ENCODE measurements at regions not wholly inside any gene's neighbourhood (a gene's known extent, or its start where the extent isn't known, plus 50 kb on each side); places are given as distances from the start of the nearest gene placed in this dataset.

GRCh38 chr2:124973396-124973795, 948.3 kb downstream of the CNTNAP5 start:
- H3K27ac Mint-ChIP-seq, result no peak overlapping the region
- no peak overlapping the region for H3K4me3 ChIP-seq (replicated peaks in 1 of 3; ENCODE audit: low read depth in 2 of 3, low read length in 3 of 3)
- TF ChIP-seq CTCF (IDR thresholded peaks at IDR 0.05), result no peak
- no peaks in the 10 kb centered on the region for H3K4me1 Mint-ChIP-seq
- H3K27ac ChIP-seq (ENCODE audit: low read depth in 1 of 2, low read length in 2 of 2), result no peak overlapping the region
- no CpG with 5 or more reads among the region's 1 CpG for WGBS (ENCODE audit: insufficient coverage)
- no peak overlapping the region for H3K4me3 Mint-ChIP-seq
- no peaks in the 10 kb centered on the region for H3K4me1 ChIP-seq (ENCODE audit: control insufficient read depth in 1 of 2, insufficient read depth in 2 of 2, low read length in 2 of 2)
- H3K4me2 ChIP-seq (replicated peaks; ENCODE audit: extremely low read depth, low read length, poor library complexity, severe bottlenecking), result no peak overlapping the region
- no peaks in the 10 kb centered on the region for H3K36me3 ChIP-seq (replicated peaks in 1 of 2; ENCODE audit: control insufficient read depth in 1 of 2, insufficient read depth in 2 of 2, low read length in 2 of 2)
- no peaks in the 10 kb centered on the region for H3K36me3 Mint-ChIP-seq
- H3K27me3 Mint-ChIP-seq (ENCODE audit: low read depth in 3 of 3), result no peaks in the 10 kb centered on the region
- no peaks in the 10 kb centered on the region for H3K79me2 ChIP-seq (ENCODE audit: insufficient read depth, low read length)
- intact Hi-C loops (cut with micrococcal nuclease), result no loop called here
- H3K9ac ChIP-seq (ENCODE audit: insufficient read depth, low read length, poor library complexity, severe bottlenecking), result no peak overlapping the region
- H4K20me1 ChIP-seq (ENCODE audit: insufficient read depth, low read length), result no peaks in the 10 kb centered on the region
- H3K27me3 ChIP-seq (ENCODE audit: control insufficient read depth in 2 of 2, insufficient read depth in 2 of 2, low read length in 2 of 2), result no peaks in the 10 kb centered on the region
- H3K9me3 ChIP-seq (replicated peaks in 1 of 2; ENCODE audit: control insufficient read depth in 1 of 2, insufficient read depth in 1 of 2, low read length in 2 of 2), result peaks cover 0 to 6% of the 10 kb centered on the region in 2 donors
- DNase-seq, result no peak
- peaks cover 0 to 8% (median 0%) of the 10 kb centered on the region in 7 donors for H3K9me3 Mint-ChIP-seq
- H2AFZ ChIP-seq (ENCODE audit: insufficient read depth, low read depth, low read length, poor library complexity, severe bottlenecking), result no peak overlapping the region

- no peak overlapping the region for H3K4me3 Mint-ChIP-seq
- H3K9me3 Mint-ChIP-seq, result peaks cover 0 to 7% (median 4%) of the 10 kb centered on the region in 7 donors
These were observed 950.1 kb downstream of the CNTNAP5 start for GRCh38 chr2:124975224-124975623.

More at GRCh38 chr2:124975224-124975623, 950.1 kb downstream of the CNTNAP5 start:
- 60% methylated on average over 1 of the region's 3 CpGs for WGBS (ENCODE audit: insufficient coverage)
- no peaks in the 10 kb centered on the region for H3K79me2 ChIP-seq (ENCODE audit: insufficient read depth, low read length)
- Mint-ChIP-seq H3K27me3 (ENCODE audit: low read depth in 3 of 3) (no peaks in the 10 kb centered on the region), H3K27ac (no peak overlapping the region), H3K4me1 (no peaks in the 10 kb centered on the region), H3K36me3 (no peaks in the 10 kb centered on the region)
- H3K36me3 ChIP-seq (replicated peaks in 1 of 2; ENCODE audit: control insufficient read depth in 1 of 2, insufficient read depth in 2 of 2, low read length in 2 of 2), result no peaks in the 10 kb centered on the region
- H3K9ac ChIP-seq (ENCODE audit: insufficient read depth, low read length, poor library complexity, severe bottlenecking), result no peak overlapping the region
- no peaks in the 10 kb centered on the region for H4K20me1 ChIP-seq (ENCODE audit: insufficient read depth, low read length)
- no peaks in the 10 kb centered on the region for H3K4me1 ChIP-seq (ENCODE audit: control insufficient read depth in 1 of 2, insufficient read depth in 2 of 2, low read length in 2 of 2)
- peaks cover 0 to 7% of the 10 kb centered on the region in 2 donors for H3K9me3 ChIP-seq (replicated peaks in 1 of 2; ENCODE audit: control insufficient read depth in 1 of 2, insufficient read depth in 1 of 2, low read length in 2 of 2)
- TF ChIP-seq CTCF (IDR thresholded peaks at IDR 0.05), result no peak
- H2AFZ ChIP-seq (ENCODE audit: insufficient read depth, low read depth, low read length, poor library complexity, severe bottlenecking), result no peak overlapping the region
- no peak overlapping the region for H3K4me3 ChIP-seq (replicated peaks in 1 of 3; ENCODE audit: low read depth in 2 of 3, low read length in 3 of 3)
- no peak overlapping the region for H3K27ac ChIP-seq (ENCODE audit: low read depth in 1 of 2, low read length in 2 of 2)
- no peak overlapping the region for H3K4me2 ChIP-seq (replicated peaks; ENCODE audit: extremely low read depth, low read length, poor library complexity, severe bottlenecking)
- H3K27me3 ChIP-seq (ENCODE audit: control insufficient read depth in 2 of 2, insufficient read depth in 2 of 2, low read length in 2 of 2), result no peaks in the 10 kb centered on the region
- no peak for DNase-seq
- intact Hi-C loops (cut with micrococcal nuclease), result no loop called here
